Pancreas (tissue), 10 donors: ENCODE measurements at regions not wholly inside any gene's neighbourhood (a gene's known extent, or its start where the extent isn't known, plus 50 kb on each side); places are given as distances from the start of the nearest gene placed in this dataset.

Experiments
- ATAC-seq, 4 donors: fragments of 200-7000 bp; cut with Tn5 transposase; one replicate each; pipeline versions ENCODE4 v1.8.0 to v1.9.1; 2020; ENCODE audit warnings: mild to moderate bottlenecking in 4 of 4, moderate library complexity in 4 of 4
- DNase-seq, 6 donors: peaks; one replicate each; pipeline ENCODE4 v3.0.0-alpha.2; 2020
- FAIRE-seq: peaks from 2 replicates; lab custom pipeline; 2012; peaks lifted over from hg19 to GRCh38; lab: Jason Lieb, UNC
- H3K27ac ChIP-seq, 4 donors: fragments of 200-600 bp; sonication (generic); 1 replicate in 3 of 4; 2 replicates in 1 of 4; pipeline versions ENCODE4 v1.5.0 to v1.8.0; 2020
- H3K27me3 ChIP-seq, 4 donors: fragments of 200-600 bp; one replicate each; pipeline ENCODE4 v1.8.0; 2021
- H3K36me3 ChIP-seq, 3 donors: fragments of 200-600 bp; sonication (generic) in 1 of 3; one replicate each; pipeline versions ENCODE4 v1.5.0 to v1.8.0; 2020 to 2021
- H3K4me1 ChIP-seq, 3 donors: fragments of 200-600 bp; one replicate each; pipeline ENCODE4 v1.8.0; 2021
- H3K4me3 ChIP-seq, 4 donors: fragments of 200-600 bp; sonication (generic) in 2 of 4; one replicate each; pipeline versions ENCODE4 v1.5.0 to v1.8.0; 2020 to 2021
- H3K9me3 ChIP-seq, 4 donors: fragments of 200-600 bp; one replicate each; pipeline ENCODE4 v1.8.0; 2021
- CTCF ChIP-seq, 4 donors: fragments of 200-600 bp; sonication (generic) in 3 of 4; IDR thresholded peaks; one replicate each; pipeline versions ENCODE4 v1.5.0 to v1.8.0; 2021; ENCODE audit warnings: antibody characterized with exemption in 4 of 4
- WGBS, 2 donors: extraction: QIAGEN DNeasy Blood & Tissue Kit; methylation state at CpG; one replicate each; pipeline ENCODE4 v1.1.7; 2013; 5-methylcytosine and 5-hydroxymethylcytosine counted together
- intact Hi-C, 3 donors: fragments of 100-400 bp; cut with DNase I; formaldehyde crosslinking; loops; one replicate each; pipeline versions ENCODE4 v1.11.1 to v1.14.2; 2022
- donor health status: healthy with polysubstance abuse.
- donor health status: DM: no; HTN: no; CAD: no; lungs with moderate emphysema.
- donor health status: DM: no; HTN: no; CAD: no.
- donor health status: control.
- donor health status: control.
- donor health status: Bipolar disorder and iron deficiency.
- donor health status: DM: yes; HTN: yes; CAD: no.
- donor health status: DM: no; HTN: no; CAD: no.
- donor health status: DM: no; HTN: no; CAD: no.
- donor health status: DM: yes; HTN: yes; CAD: no.

- H3K27ac ChIP-seq = no peak overlapping the region
- intact Hi-C loops = no loop called here
- ATAC-seq (no peak), FAIRE-seq (no peak), DNase-seq (no peak)
- H3K36me3 ChIP-seq = no peaks in the 10 kb centered on the region
- 95 to 96% methylated on average over 2 of the region's 2 CpGs for WGBS, 2 donors
- no peak overlapping the region for H3K4me3 ChIP-seq
- H3K4me1 ChIP-seq = no peaks in the 10 kb centered on the region
- no peaks in the 10 kb centered on the region for H3K27me3 ChIP-seq
- no peaks in the 10 kb centered on the region for H3K9me3 ChIP-seq
- TF ChIP-seq CTCF (IDR thresholded peaks at IDR 0.05) = no peak
Observed at GRCh38 chr13:56317841-56318240, 822.9 kb upstream of the PRR20A start.

GRCh38 chr13:56332671-56333070, 808.0 kb upstream of the PRR20A start:
- Histone ChIP-seq H3K9me3 (no peaks in the 10 kb centered on the region), H3K27ac (no peak overlapping the region), H3K27me3 (no peaks in the 10 kb centered on the region), H3K36me3 (no peaks in the 10 kb centered on the region), H3K4me1 (no peaks in the 10 kb centered on the region), H3K4me3 (no peak overlapping the region)
- intact Hi-C loops = no loop called here
- DNase-seq (no peak), ATAC-seq (no peak), FAIRE-seq (no peak)
- TF ChIP-seq CTCF (IDR thresholded peaks at IDR 0.05) = no peak

- ATAC-seq = no peak
- no peak overlapping the region for H3K4me3 ChIP-seq
- no peak for DNase-seq
- TF ChIP-seq CTCF (IDR thresholded peaks at IDR 0.05) = no peak
- H3K9me3 ChIP-seq = no peaks in the 10 kb centered on the region
- no peak for FAIRE-seq
- intact Hi-C loops = no loop called here
- H3K27me3 ChIP-seq = no peaks in the 10 kb centered on the region
- no peak overlapping the region for H3K27ac ChIP-seq
- no peaks in the 10 kb centered on the region for H3K36me3 ChIP-seq
- no peaks in the 10 kb centered on the region for H3K4me1 ChIP-seq
- 95 to 97% methylated on average over 1 of the region's 1 CpG for WGBS, 2 donors
Observed at GRCh38 chr13:56335775-56336174, 804.9 kb upstream of the PRR20A start.

- no peaks in the 10 kb centered on the region for H3K4me1 ChIP-seq
- no peaks in the 10 kb centered on the region for H3K9me3 ChIP-seq
- H3K27ac ChIP-seq = no peak overlapping the region
- intact Hi-C loops = no loop called here
- no peak for DNase-seq
- H3K36me3 ChIP-seq = no peaks in the 10 kb centered on the region
- FAIRE-seq = no peak
- 36 to 48% methylated on average over 1 of the region's 1 CpG for WGBS, 2 donors
- no peak for TF ChIP-seq CTCF (IDR thresholded peaks at IDR 0.05)
- H3K4me3 ChIP-seq = no peak overlapping the region
- no peak for ATAC-seq
- H3K27me3 ChIP-seq = no peaks in the 10 kb centered on the region
Observed at GRCh38 chr13:56338421-56338820, 802.3 kb upstream of the PRR20A start.

- no peak for TF ChIP-seq CTCF (IDR thresholded peaks at IDR 0.05)
- no peak for ATAC-seq
- WGBS, 2 donors = 11 to 39% methylated on average over 1 of the region's 1 CpG
Observed at GRCh38 chr13:56347014-56347413, 793.7 kb upstream of the PRR20A start.

More at GRCh38 chr13:56347014-56347413, 793.7 kb upstream of the PRR20A start:
- no peak overlapping the region for H3K4me3 ChIP-seq
- no peaks in the 10 kb centered on the region for H3K4me1 ChIP-seq
- H3K27me3 ChIP-seq = no peaks in the 10 kb centered on the region
- intact Hi-C loops = no loop called here
- FAIRE-seq = no peak
- DNase-seq = no peak
- H3K36me3 ChIP-seq = no peaks in the 10 kb centered on the region
- H3K27ac ChIP-seq = no peak overlapping the region
- H3K9me3 ChIP-seq = no peaks in the 10 kb centered on the region
